ENCODE measurements at regions not wholly inside any gene's neighbourhood (a gene's known extent, or its start where the extent isn't known, plus 50 kb on each side); places are given as distances from the start of the nearest gene placed in this dataset.

DNA sequence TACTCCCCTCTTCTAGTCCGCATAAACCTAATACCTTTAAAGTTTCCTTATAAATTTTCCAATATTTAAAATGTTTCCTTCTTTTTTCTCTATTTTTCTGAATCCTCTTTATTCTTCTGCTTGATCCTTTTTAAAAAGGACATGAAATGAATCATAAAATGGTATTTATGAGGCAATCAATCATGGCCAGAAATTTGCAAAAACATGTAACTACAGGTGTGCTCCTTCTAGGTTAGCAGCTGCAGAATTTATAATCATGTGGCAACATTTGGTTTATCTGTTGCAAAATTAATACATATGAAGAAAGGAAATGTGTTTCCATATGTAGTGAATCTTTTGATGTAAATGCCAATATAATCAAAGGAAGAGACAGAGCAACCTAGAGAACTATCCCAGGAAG lies 1008.5 kb downstream of the ANKRD7 start:
- no peak overlapping the region for H3K27ac ChIP-seq (ENCODE audit: control insufficient read depth, insufficient read depth, low read length)
- H3K9me3 ChIP-seq (ENCODE audit: control insufficient read depth, low read depth, low read length) = no peaks in the 10 kb centered on the region
- H3K9ac ChIP-seq (ENCODE audit: control insufficient read depth, extremely low read depth, insufficient read depth, low read length) = no peak overlapping the region
- FAIRE-seq (no peak), DNase-seq (ENCODE audit: low read depth, low spot score) (no peak)
- H2AFZ ChIP-seq (ENCODE audit: control insufficient read depth, low read length) = no peak overlapping the region
- no peaks in the 10 kb centered on the region for H4K20me1 ChIP-seq (ENCODE audit: control insufficient read depth, extremely low read depth, insufficient read depth, low read length)
- H3K4me2 ChIP-seq (ENCODE audit: control insufficient read depth, extremely low read depth, insufficient read depth, low read depth, low read length) = no peak overlapping the region
- H3K4me3 ChIP-seq (ENCODE audit: control insufficient read depth in 2 of 3, extremely low read depth in 1 of 3, insufficient read depth in 2 of 3, low read depth in 1 of 3, low read length in 3 of 3) = no peak overlapping the region
- no peaks in the 10 kb centered on the region for H3K9me1 ChIP-seq (ENCODE audit: control insufficient read depth, extremely low read depth, insufficient read depth, low read length)
- H3K27me3 ChIP-seq (ENCODE audit: control insufficient read depth, extremely low read depth, insufficient read depth, low read length) = no peaks in the 10 kb centered on the region
- no peaks in the 10 kb centered on the region for H3K79me2 ChIP-seq (ENCODE audit: control insufficient read depth, insufficient read depth, low read length)
- H3K4me1 ChIP-seq (ENCODE audit: control insufficient read depth, extremely low read depth, insufficient read depth, low read length) = no peaks in the 10 kb centered on the region
- dilution Hi-C loops (cut with MboI; ENCODE audit: extremely low pct_ligation_motif_present, low sequenced_read_pairs) = no loop called here
- H3K36me3 ChIP-seq (ENCODE audit: control insufficient read depth in 2 of 2, extremely low read depth in 1 of 2, insufficient read depth in 2 of 2, low read length in 2 of 2) = no peaks in the 10 kb centered on the region
- TF ChIP-seq, protein P1, sequence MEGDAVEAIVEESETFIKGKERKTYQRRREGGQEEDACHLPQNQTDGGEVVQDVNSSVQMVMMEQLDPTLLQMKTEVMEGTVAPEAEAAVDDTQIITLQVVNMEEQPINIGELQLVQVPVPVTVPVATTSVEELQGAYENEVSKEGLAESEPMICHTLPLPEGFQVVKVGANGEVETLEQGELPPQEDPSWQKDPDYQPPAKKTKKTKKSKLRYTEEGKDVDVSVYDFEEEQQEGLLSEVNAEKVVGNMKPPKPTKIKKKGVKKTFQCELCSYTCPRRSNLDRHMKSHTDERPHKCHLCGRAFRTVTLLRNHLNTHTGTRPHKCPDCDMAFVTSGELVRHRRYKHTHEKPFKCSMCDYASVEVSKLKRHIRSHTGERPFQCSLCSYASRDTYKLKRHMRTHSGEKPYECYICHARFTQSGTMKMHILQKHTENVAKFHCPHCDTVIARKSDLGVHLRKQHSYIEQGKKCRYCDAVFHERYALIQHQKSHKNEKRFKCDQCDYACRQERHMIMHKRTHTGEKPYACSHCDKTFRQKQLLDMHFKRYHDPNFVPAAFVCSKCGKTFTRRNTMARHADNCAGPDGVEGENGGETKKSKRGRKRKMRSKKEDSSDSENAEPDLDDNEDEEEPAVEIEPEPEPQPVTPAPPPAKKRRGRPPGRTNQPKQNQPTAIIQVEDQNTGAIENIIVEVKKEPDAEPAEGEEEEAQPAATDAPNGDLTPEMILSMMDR (optimal IDR thresholded peaks at IDR 0.05 in 1 of 3, IDR thresholded peaks at IDR 0.05 in 1 of 3, conservative IDR thresholded peaks at IDR 0.05 in 1 of 3; ENCODE audit: extremely low read depth in 1 of 3, insufficient read depth in 2 of 3, low read length in 3 of 3) = no peak
- TF ChIP-seq EZH2 (IDR thresholded peaks at IDR 0.05; ENCODE audit: low read length) = no peak

DNA sequence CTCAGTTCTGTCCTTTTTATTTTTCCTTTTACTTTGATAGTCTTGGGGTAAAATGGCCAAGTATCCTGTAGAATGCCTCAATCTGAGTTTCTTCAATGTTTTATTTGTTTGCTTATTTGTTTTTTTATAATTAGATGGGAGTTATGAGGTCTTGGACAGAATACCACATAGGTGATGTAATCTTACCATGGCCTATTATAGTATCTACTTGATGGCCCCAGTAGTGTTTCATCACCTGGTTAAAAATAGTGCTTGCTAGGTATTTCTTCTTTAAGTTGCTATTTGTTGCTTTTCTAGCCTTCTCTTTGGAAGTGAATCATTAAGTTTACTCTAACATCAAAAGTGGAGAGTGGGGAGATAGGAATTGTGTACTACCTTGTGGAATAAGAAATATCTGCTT lies 1020.0 kb upstream of the KCND2 start:
- Histone ChIP-seq H3K79me2 (ENCODE audit: control insufficient read depth, insufficient read depth, low read length) (no peaks in the 10 kb centered on the region), H4K20me1 (ENCODE audit: control insufficient read depth, extremely low read depth, insufficient read depth, low read length) (no peaks in the 10 kb centered on the region), H3K9me1 (ENCODE audit: control insufficient read depth, extremely low read depth, insufficient read depth, low read length) (no peaks in the 10 kb centered on the region), H3K36me3 (ENCODE audit: control insufficient read depth in 2 of 2, extremely low read depth in 1 of 2, insufficient read depth in 2 of 2, low read length in 2 of 2) (no peaks in the 10 kb centered on the region), H3K4me3 (ENCODE audit: control insufficient read depth in 2 of 3, extremely low read depth in 1 of 3, insufficient read depth in 2 of 3, low read depth in 1 of 3, low read length in 3 of 3) (no peak overlapping the region), H2AFZ (ENCODE audit: control insufficient read depth, low read length) (no peak overlapping the region), H3K9me3 (ENCODE audit: control insufficient read depth, low read depth, low read length) (no peaks in the 10 kb centered on the region), H3K4me2 (ENCODE audit: control insufficient read depth, extremely low read depth, insufficient read depth, low read depth, low read length) (no peak overlapping the region), H3K4me1 (ENCODE audit: control insufficient read depth, extremely low read depth, insufficient read depth, low read length) (no peaks in the 10 kb centered on the region), H3K9ac (ENCODE audit: control insufficient read depth, extremely low read depth, insufficient read depth, low read length) (no peak overlapping the region), H3K27me3 (ENCODE audit: control insufficient read depth, extremely low read depth, insufficient read depth, low read length) (no peaks in the 10 kb centered on the region), H3K27ac (ENCODE audit: control insufficient read depth, insufficient read depth, low read length) (no peak overlapping the region)
- no peak for DNase-seq (ENCODE audit: low read depth, low spot score)
- no peak for FAIRE-seq
- dilution Hi-C loops (cut with MboI; ENCODE audit: extremely low pct_ligation_motif_present, low sequenced_read_pairs) = no loop called here
- no peak for TF ChIP-seq EZH2 (IDR thresholded peaks at IDR 0.05; ENCODE audit: low read length)
- TF ChIP-seq, protein P1 (optimal IDR thresholded peaks at IDR 0.05 in 1 of 3, IDR thresholded peaks at IDR 0.05 in 1 of 3, conservative IDR thresholded peaks at IDR 0.05 in 1 of 3; ENCODE audit: extremely low read depth in 1 of 3, insufficient read depth in 2 of 3, low read length in 3 of 3) = no peak

Data from keratinocyte (primary cell).